ENCODE measurements at regions not wholly inside any gene's neighbourhood (a gene's known extent, or its start where the extent isn't known, plus 50 kb on each side); places are given as distances from the start of the nearest gene placed in this dataset.
A peak's percentile ranks its signal among the peaks of the same experiment; 100 is the strongest.

- ChIA-PET CTCF (no interaction called here), POLR2A (no interaction called here)
- no peak for TF ChIP-seq FOSL2 (IDR thresholded peaks at IDR 0.05; ENCODE audit: borderline replicate concordance, low read depth)
- no peak for TF ChIP-seq MXI1 (IDR thresholded peaks at IDR 0.05; ENCODE audit: low read depth, low read length)
- TF ChIP-seq TCF12 (IDR thresholded peaks at IDR 0.05) = no peak
- TF ChIP-seq PBX3 (IDR thresholded peaks at IDR 0.05) = no peak
- no peak for TF ChIP-seq NRF1 (IDR thresholded peaks at IDR 0.05; ENCODE audit: low read depth, low read length)
- no peak for TF ChIP-seq POLR2AphosphoS5 (IDR thresholded peaks at IDR 0.05; ENCODE audit: low read depth, low read length)
- no peak for TF ChIP-seq GATA2 (CRISPR knock-in tag; IDR thresholded peaks at IDR 0.05)
- TF ChIP-seq USF2 (IDR thresholded peaks at IDR 0.05; ENCODE audit: borderline replicate concordance, low read depth, low read length) = no peak
- TF ChIP-seq GABPA (IDR thresholded peaks at IDR 0.05; ENCODE audit: low read depth) = no peak
- Histone ChIP-seq H2AFZ (ENCODE audit: low read depth) (no peak overlapping the region), H3K4me1 (ENCODE audit: control insufficient read depth in 1 of 2, insufficient read depth in 2 of 2, low read depth in 1 of 2, low read length in 1 of 2) (peaks cover 5 to 11% of the 10 kb centered on the region in 2 experiments; a peak in 1 of 4 replicates), H3K27me3 (ENCODE audit: insufficient read depth) (no peaks in the 10 kb centered on the region), H3K79me2 (ENCODE audit: insufficient read depth) (no peaks in the 10 kb centered on the region), H3K9ac (no peak overlapping the region), H3F3A (replicated peaks; ENCODE audit: insufficient read depth) (no peaks in the 10 kb centered on the region), H3K27ac (ENCODE audit: low read depth in 2 of 2, low read length in 1 of 2) (no peak overlapping the region), H3K4me2 (no peak overlapping the region), H3K36me3 (replicated peaks in 1 of 2; ENCODE audit: control insufficient read depth in 1 of 2, insufficient read depth in 2 of 2, low read length in 1 of 2) (no peaks in the 10 kb centered on the region), H3K9me3 (no peaks in the 10 kb centered on the region), H3K4me3 (ENCODE audit: low read depth in 2 of 2, low read length in 1 of 2) (no peak overlapping the region), H3K9me2 (no peaks in the 10 kb centered on the region), H4K20me1 (ENCODE audit: insufficient read depth) (no peaks in the 10 kb centered on the region)
- 94% methylated on average over 1 of the region's 1 CpG for WGBS (ENCODE audit: low lambda C conversion rate)
- no peak for DNase-seq
Observed at GRCh38 chr3:141684758-141685157, 53.3 kb upstream of the RNF7 start.

GRCh38 chr3:141686466-141687291 lies 51.4 kb upstream of the RNF7 start:
- Histone ChIP-seq H3K9ac (no peak overlapping the region), H3K27me3 (ENCODE audit: insufficient read depth) (no peaks in the 10 kb centered on the region), H3K4me2 (peak overlapping the region; percentile 44), H3K9me3 (0 out of 2 replicates have a peak, but pooled peaks cover under 1% of the 10 kb centered on the region), H3K36me3 (replicated peaks in 1 of 2; ENCODE audit: control insufficient read depth in 1 of 2, insufficient read depth in 2 of 2, low read length in 1 of 2) (no peaks in the 10 kb centered on the region), H3K4me1 (ENCODE audit: control insufficient read depth in 1 of 2, insufficient read depth in 2 of 2, low read depth in 1 of 2, low read length in 1 of 2) (peaks cover 4% of the 10 kb centered on the region in 2 experiments; a peak in 1 of 4 replicates), H4K20me1 (ENCODE audit: insufficient read depth) (no peaks in the 10 kb centered on the region), H3K79me2 (ENCODE audit: insufficient read depth) (no peaks in the 10 kb centered on the region), H3F3A (replicated peaks; ENCODE audit: insufficient read depth) (no peaks in the 10 kb centered on the region), H3K27ac (ENCODE audit: low read depth in 2 of 2, low read length in 1 of 2) (no peak overlapping the region), H3K4me3 (ENCODE audit: low read depth in 2 of 2, low read length in 1 of 2) (peak overlapping the region; percentile 14 to 21; a peak in 2 of 4 replicates), H3K9me2 (no peaks in the 10 kb centered on the region), H2AFZ (ENCODE audit: low read depth) (peak overlapping the region; percentile 77)
- 71% methylated on average over 6 of the region's 8 CpGs for WGBS (ENCODE audit: low lambda C conversion rate)
- TF ChIP-seq CHD2 (IDR thresholded peaks at IDR 0.05; ENCODE audit: low read length, partially characterized antibody) (no peak), GATA2 (CRISPR knock-in tag; IDR thresholded peaks at IDR 0.05) (no peak), TCF12 (IDR thresholded peaks at IDR 0.05) (no peak), NRF1 (IDR thresholded peaks at IDR 0.05; ENCODE audit: low read depth, low read length) (no peak), GABPA (IDR thresholded peaks at IDR 0.05; ENCODE audit: low read depth) (no peak), EP300 (IDR thresholded peaks at IDR 0.05; ENCODE audit: borderline replicate concordance in 1 of 2, low read depth in 1 of 2, low read length in 1 of 2) (no peak), REST (IDR thresholded peaks at IDR 0.05; ENCODE audit: low read depth, low read length) (no peak), MEF2A (IDR thresholded peaks at IDR 0.05; ENCODE audit: borderline replicate concordance, low read depth) (no peak), FOXJ3 (CRISPR knock-in tag; IDR thresholded peaks at IDR 0.05) (no peak), ELF1 (IDR thresholded peaks at IDR 0.05) (no peak), MXI1 (IDR thresholded peaks at IDR 0.05; ENCODE audit: low read depth, low read length) (no peak)
- DNase-seq = no peak
- ChIA-PET POLR2A (no interaction called here), CTCF (no interaction called here)
